Breast epithelium (tissue), 4 donors: ENCODE measurements at regions not wholly inside any gene's neighbourhood (a gene's known extent, or its start where the extent isn't known, plus 50 kb on each side); places are given as distances from the start of the nearest gene placed in this dataset.

Experiments used
- DNase-seq, 2 donors: peaks; one replicate each; pipeline ENCODE4 v3.0.0-alpha.2; 2019; ENCODE audit warnings: low spot score in 2 of 2
- H3K27ac ChIP-seq, 2 donors: fragments of 200-600 bp; sonication (generic) in 1 of 2; one replicate each; pipeline ENCODE4 v1.5.1; 2016 to 2019; ENCODE audit warnings: mild to moderate bottlenecking in 1 of 2
- H3K27me3 ChIP-seq, 2 donors: fragments of 200-600 bp; sonication (generic) in 1 of 2; one replicate each; pipeline versions ENCODE4 v1.5.1 to v1.6.0; 2017 to 2019; ENCODE audit warnings: control low read depth in 1 of 2, mild to moderate bottlenecking in 1 of 2
- H3K36me3 ChIP-seq: fragments of 200-600 bp; one replicate; pipeline ENCODE4 v1.5.1; 2019
- H3K4me1 ChIP-seq, 2 donors: fragments of 200-600 bp; sonication (generic); one replicate each; pipeline ENCODE4 v1.5.1; 2016 to 2019; ENCODE audit warnings: control low read depth in 1 of 2
- H3K4me3 ChIP-seq, 3 donors: fragments of 200-600 bp; sonication (generic); 1 replicate in 2 of 3; 2 replicates in 1 of 3; pipeline ENCODE4 v1.5.1; 2016 to 2019; ENCODE audit warnings: mild to moderate bottlenecking in 3 of 3, moderate library complexity in 2 of 3
- H3K9me3 ChIP-seq, 2 donors: fragments of 200-600 bp; sonication (generic) in 1 of 2; one replicate each; pipeline ENCODE4 v1.5.1; 2016 to 2019; ENCODE audit warnings: control low read depth in 1 of 2
- POLR2A ChIP-seq: fragments of 450-650 bp; IDR thresholded peaks from one replicate; pipeline ENCODE4 v1.6.1; 2016; ENCODE audit warnings: antibody characterized with exemption, mild to moderate bottlenecking, moderate library complexity
- POLR2AphosphoS5 ChIP-seq, 3 donors: sonication (generic); formaldehyde crosslinking; IDR thresholded peaks; one replicate each; pipeline ENCODE4 v1.6.1; 2017; ENCODE audit warnings: antibody characterized with exemption in 3 of 3
- intact Hi-C: fragments of 100-400 bp; cut with DNase I; formaldehyde crosslinking; loops from one replicate; pipeline ENCODE4 v1.15.1; 2023; ENCODE audit warnings: low total_unique reads
- TF ChIP-seq, protein P1 (sequence below), 3 donors: fragments of 450-650 bp; IDR thresholded peaks; one replicate each; pipeline ENCODE4 v1.5.1; 2016 to 2017; ENCODE audit warnings: antibody characterized with exemption in 3 of 3, mild to moderate bottlenecking in 3 of 3, moderate library complexity in 3 of 3

DNA sequence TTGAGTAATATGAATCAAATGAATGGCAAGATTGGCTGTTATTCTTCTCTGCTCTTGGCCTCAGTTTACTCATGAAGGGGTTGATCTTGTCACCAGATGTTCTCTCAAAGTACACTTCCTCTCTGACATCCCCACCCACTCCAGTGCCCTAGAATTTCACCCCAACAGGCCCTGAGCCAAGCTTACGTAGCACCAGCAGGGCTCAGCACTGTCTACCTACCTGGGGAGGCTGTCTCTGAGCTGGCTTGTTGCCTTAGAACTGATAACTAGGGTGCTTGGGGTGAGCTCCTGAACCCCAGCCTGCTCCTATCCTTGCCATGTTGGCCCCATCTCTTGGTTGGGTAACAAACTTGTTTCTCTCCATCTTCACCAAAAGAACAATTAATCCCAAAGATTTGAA is 159.1 kb upstream of the USP24 start:
- intact Hi-C loops = no loop called here
- Histone ChIP-seq H3K27me3 (no peaks in the 10 kb centered on the region), H3K4me1 (no peaks in the 10 kb centered on the region), H3K9me3 (no peaks in the 10 kb centered on the region), H3K27ac (peak overlapping the region; percentile 22 to 41), H3K36me3 (no peaks in the 10 kb centered on the region), H3K4me3 (no peak overlapping the region)
- no peak for DNase-seq
- TF ChIP-seq POLR2AphosphoS5 (IDR thresholded peaks at IDR 0.05) (no peak), POLR2A (no peak)
- TF ChIP-seq, protein P1, sequence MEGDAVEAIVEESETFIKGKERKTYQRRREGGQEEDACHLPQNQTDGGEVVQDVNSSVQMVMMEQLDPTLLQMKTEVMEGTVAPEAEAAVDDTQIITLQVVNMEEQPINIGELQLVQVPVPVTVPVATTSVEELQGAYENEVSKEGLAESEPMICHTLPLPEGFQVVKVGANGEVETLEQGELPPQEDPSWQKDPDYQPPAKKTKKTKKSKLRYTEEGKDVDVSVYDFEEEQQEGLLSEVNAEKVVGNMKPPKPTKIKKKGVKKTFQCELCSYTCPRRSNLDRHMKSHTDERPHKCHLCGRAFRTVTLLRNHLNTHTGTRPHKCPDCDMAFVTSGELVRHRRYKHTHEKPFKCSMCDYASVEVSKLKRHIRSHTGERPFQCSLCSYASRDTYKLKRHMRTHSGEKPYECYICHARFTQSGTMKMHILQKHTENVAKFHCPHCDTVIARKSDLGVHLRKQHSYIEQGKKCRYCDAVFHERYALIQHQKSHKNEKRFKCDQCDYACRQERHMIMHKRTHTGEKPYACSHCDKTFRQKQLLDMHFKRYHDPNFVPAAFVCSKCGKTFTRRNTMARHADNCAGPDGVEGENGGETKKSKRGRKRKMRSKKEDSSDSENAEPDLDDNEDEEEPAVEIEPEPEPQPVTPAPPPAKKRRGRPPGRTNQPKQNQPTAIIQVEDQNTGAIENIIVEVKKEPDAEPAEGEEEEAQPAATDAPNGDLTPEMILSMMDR (IDR thresholded peaks at IDR 0.05) = no peak

DNA sequence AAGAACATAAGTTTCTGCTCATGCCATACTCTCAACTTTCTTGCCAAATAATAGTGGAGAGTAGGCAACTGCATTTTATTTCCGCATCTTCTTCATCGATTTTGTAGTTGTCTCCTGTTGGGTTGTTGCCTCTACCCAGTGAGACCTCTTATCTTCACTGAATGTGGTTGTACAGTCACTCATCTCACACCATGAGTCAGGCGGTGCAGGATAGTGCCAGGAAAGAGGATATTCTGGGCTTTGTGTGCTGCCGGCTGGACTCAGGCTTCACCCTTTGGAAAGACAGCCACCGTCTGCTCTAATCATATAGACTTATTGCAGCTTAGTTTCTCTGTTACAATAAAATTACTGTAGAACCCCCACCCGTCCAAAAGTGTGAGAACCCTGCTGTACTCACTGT is 154.3 kb upstream of the USP24 start:
- Histone ChIP-seq H3K9me3 (peaks cover 0 to 8% of the 10 kb centered on the region in 2 donors), H3K4me3 (no peak overlapping the region), H3K27ac (no peak overlapping the region), H3K36me3 (no peaks in the 10 kb centered on the region), H3K27me3 (no peaks in the 10 kb centered on the region), H3K4me1 (no peaks in the 10 kb centered on the region)
- no peak for DNase-seq
- intact Hi-C loops = no loop called here
- no peak for TF ChIP-seq POLR2AphosphoS5 (IDR thresholded peaks at IDR 0.05)
- TF ChIP-seq, protein P1 (IDR thresholded peaks at IDR 0.05) = no peak
- TF ChIP-seq POLR2A = no peak

DNA sequence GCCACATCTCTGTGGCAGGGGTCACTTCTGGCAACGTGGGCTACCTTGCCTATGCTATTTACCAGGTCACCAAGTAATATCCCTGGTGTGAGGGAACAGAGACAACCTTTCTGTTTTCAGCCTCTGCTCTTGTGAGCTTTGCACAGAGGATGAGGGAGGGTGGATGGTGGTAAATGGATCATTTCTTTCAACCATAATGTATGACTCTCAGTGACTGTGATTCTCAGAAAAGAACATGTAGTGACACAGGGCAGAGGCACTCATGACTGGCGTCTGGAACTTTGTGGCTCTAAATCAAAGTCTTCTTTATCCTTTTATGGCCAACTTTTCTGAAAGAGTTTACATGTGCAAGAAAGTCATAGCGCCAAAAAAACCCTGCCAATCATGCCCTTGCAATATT is 153.5 kb upstream of the USP24 start:
- no peaks in the 10 kb centered on the region for H3K36me3 ChIP-seq
- H3K27ac ChIP-seq = no peak overlapping the region
- H3K9me3 ChIP-seq = peaks cover 0 to 8% of the 10 kb centered on the region in 2 donors
- no peaks in the 10 kb centered on the region for H3K4me1 ChIP-seq
- intact Hi-C loops = no loop called here
- no peak overlapping the region for H3K4me3 ChIP-seq
- DNase-seq = no peak
- TF ChIP-seq, protein P1 (IDR thresholded peaks at IDR 0.05) = no peak
- TF ChIP-seq POLR2A (no peak), POLR2AphosphoS5 (IDR thresholded peaks at IDR 0.05) (no peak)
- no peaks in the 10 kb centered on the region for H3K27me3 ChIP-seq

DNA sequence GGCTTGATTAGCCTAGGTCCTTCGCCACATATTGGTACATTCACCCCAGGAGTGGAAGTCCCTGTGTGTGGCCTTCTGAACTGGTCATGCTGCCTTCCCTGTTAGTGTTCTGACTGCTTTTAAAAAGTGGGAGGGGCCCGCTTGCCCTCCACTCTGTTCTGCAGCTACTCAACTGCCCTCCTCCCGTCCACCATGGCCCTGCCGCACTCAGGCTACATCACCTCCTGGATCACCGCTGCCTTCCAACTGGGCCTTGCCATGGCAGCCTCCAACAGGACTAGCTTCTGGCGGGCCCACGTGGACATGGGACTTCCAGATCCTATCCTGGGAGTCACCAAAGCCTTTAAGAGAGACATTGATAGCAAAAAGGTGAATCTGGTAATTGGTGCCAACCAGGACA is 152.1 kb upstream of the USP24 start:
- no peak for DNase-seq
- intact Hi-C loops = no loop called here
- no peaks in the 10 kb centered on the region for H3K36me3 ChIP-seq
- H3K27ac ChIP-seq = no peak overlapping the region
- peaks cover 0 to 8% of the 10 kb centered on the region in 2 donors for H3K9me3 ChIP-seq
- no peaks in the 10 kb centered on the region for H3K4me1 ChIP-seq
- H3K27me3 ChIP-seq = no peaks in the 10 kb centered on the region
- no peak overlapping the region for H3K4me3 ChIP-seq
- TF ChIP-seq POLR2A (no peak), POLR2AphosphoS5 (IDR thresholded peaks at IDR 0.05) (no peak)
- TF ChIP-seq, protein P1 (IDR thresholded peaks at IDR 0.05) = no peak

DNA sequence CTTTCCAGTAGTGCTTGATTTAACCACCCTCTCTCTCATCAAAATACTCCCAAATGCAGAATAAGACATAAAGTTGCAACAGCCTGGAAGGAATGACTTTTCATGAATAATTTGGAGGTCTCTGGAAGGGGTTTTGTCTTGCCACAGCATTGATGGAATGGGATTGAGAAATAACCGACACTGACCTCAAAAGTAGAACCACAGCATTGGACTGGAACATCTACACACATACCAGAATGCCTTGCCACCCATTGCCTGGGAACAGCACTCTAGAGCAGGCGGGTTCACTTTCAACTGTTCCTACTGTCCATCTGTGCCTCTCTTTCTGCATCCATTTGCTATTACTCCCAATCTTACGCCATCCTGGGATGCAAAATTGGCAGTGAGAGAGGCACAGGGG is 149.1 kb upstream of the USP24 start:
- Histone ChIP-seq H3K27ac (no peak overlapping the region), H3K36me3 (no peaks in the 10 kb centered on the region), H3K27me3 (no peaks in the 10 kb centered on the region), H3K4me3 (no peak overlapping the region), H3K4me1 (no peaks in the 10 kb centered on the region), H3K9me3 (peaks cover 0 to 8% of the 10 kb centered on the region in 2 donors)
- TF ChIP-seq POLR2AphosphoS5 (IDR thresholded peaks at IDR 0.05) (no peak), POLR2A (no peak)
- TF ChIP-seq, protein P1 (IDR thresholded peaks at IDR 0.05) = no peak
- intact Hi-C loops = no loop called here
- no peak for DNase-seq
